Neural progenitor cell (in vitro differentiated cells): ENCODE measurements at regions not wholly inside any gene's neighbourhood (a gene's known extent, or its start where the extent isn't known, plus 50 kb on each side); places are given as distances from the start of the nearest gene placed in this dataset.

Experiments used
- CTCF ChIP-seq: fragments of 200-600 bp; sonication (generic); IDR thresholded peaks from 2 replicates; pipeline ENCODE4 v1.5.1; 2017; ENCODE audit warnings: antibody characterized with exemption, mild to moderate bottlenecking
- EZH2 ChIP-seq: fragments of 200-600 bp; sonication (generic); IDR thresholded peaks from 2 replicates; pipeline ENCODE4 v1.6.1; 2017; ENCODE audit warnings: antibody characterized with exemption, mild to moderate bottlenecking, moderate library complexity
- EZH2phosphoT487 ChIP-seq: fragments of 200-600 bp; sonication (generic); IDR thresholded peaks from 2 replicates; pipeline ENCODE4 v1.6.1; 2017; ENCODE audit warnings: antibody characterized with exemption

DNA sequence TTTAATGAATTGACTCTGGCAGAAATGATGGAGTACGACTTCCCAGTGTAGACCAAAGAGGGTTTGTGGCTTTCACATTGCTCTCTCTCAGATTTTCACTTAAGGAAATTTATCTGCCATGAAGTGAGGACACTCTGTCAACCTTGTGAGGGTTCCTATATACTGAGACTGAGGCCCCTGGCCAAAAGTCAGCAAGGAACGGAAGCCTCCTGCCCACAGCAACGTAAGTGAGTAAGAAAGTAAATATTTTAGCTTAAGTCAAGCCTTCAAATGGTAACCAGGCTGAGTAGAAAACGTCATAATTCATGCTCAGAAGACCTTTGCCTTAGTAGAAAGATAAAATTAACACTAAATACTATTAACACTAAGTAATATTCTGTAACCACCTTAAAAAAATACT lies 1080.5 kb upstream of the ACVR2A start:
- TF ChIP-seq CTCF (no peak), EZH2phosphoT487 (no peak), EZH2 (no peak)
